ENCODE measurements at regions not wholly inside any gene's neighbourhood (a gene's known extent, or its start where the extent isn't known, plus 50 kb on each side); places are given as distances from the start of the nearest gene placed in this dataset.

DNA sequence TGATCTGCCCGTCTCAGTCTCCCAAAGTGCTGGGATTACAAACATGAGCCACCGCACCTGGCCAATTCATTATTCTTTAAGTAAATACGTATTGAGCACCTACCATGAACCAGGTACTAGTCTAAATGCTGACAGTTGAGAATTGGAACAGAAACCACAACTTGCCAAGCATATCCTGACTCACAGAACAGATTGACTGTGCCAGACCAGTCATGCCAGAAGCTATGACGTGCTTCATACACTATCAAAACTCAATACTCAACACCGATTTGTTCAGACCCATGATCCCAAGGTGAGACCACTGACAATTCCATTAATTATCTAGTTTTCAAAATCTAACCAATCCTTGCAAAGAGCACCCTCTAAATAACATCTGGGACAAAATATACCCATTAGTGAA lies 148.6 kb downstream of the B3GNT2 start:
- TF ChIP-seq FOXJ3 (CRISPR knock-in tag; IDR thresholded peaks at IDR 0.05; ENCODE audit: borderline replicate concordance) (no peak), NFATC4 (CRISPR knock-in tag; IDR thresholded peaks at IDR 0.05) (no peak), CBFB (CRISPR knock-in tag; IDR thresholded peaks at IDR 0.05; ENCODE audit: low read depth) (no peak), MYBL2 (CRISPR knock-in tag; IDR thresholded peaks at IDR 0.05) (no peak)
- TF ChIP-seq, protein P1, sequence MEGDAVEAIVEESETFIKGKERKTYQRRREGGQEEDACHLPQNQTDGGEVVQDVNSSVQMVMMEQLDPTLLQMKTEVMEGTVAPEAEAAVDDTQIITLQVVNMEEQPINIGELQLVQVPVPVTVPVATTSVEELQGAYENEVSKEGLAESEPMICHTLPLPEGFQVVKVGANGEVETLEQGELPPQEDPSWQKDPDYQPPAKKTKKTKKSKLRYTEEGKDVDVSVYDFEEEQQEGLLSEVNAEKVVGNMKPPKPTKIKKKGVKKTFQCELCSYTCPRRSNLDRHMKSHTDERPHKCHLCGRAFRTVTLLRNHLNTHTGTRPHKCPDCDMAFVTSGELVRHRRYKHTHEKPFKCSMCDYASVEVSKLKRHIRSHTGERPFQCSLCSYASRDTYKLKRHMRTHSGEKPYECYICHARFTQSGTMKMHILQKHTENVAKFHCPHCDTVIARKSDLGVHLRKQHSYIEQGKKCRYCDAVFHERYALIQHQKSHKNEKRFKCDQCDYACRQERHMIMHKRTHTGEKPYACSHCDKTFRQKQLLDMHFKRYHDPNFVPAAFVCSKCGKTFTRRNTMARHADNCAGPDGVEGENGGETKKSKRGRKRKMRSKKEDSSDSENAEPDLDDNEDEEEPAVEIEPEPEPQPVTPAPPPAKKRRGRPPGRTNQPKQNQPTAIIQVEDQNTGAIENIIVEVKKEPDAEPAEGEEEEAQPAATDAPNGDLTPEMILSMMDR (IDR thresholded peaks at IDR 0.05), result no peak
- TF ChIP-seq, protein P2, sequence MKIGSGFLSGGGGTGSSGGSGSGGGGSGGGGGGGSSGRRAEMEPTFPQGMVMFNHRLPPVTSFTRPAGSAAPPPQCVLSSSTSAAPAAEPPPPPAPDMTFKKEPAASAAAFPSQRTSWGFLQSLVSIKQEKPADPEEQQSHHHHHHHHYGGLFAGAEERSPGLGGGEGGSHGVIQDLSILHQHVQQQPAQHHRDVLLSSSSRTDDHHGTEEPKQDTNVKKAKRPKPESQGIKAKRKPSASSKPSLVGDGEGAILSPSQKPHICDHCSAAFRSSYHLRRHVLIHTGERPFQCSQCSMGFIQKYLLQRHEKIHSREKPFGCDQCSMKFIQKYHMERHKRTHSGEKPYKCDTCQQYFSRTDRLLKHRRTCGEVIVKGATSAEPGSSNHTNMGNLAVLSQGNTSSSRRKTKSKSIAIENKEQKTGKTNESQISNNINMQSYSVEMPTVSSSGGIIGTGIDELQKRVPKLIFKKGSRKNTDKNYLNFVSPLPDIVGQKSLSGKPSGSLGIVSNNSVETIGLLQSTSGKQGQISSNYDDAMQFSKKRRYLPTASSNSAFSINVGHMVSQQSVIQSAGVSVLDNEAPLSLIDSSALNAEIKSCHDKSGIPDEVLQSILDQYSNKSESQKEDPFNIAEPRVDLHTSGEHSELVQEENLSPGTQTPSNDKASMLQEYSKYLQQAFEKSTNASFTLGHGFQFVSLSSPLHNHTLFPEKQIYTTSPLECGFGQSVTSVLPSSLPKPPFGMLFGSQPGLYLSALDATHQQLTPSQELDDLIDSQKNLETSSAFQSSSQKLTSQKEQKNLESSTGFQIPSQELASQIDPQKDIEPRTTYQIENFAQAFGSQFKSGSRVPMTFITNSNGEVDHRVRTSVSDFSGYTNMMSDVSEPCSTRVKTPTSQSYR (CRISPR knock-in tag; IDR thresholded peaks at IDR 0.05), result no peak

Measured in WTC11 (cell line).